ENCODE measurements at regions not wholly inside any gene's neighbourhood (a gene's known extent, or its start where the extent isn't known, plus 50 kb on each side); places are given as distances from the start of the nearest gene placed in this dataset.
"Not testable (repeated sequence)": the region's sequence is repeated elsewhere in the genome, so short reads cannot be mapped to it uniquely, and the experiment has no call there.

- no peak for DNase-seq (ENCODE audit: low read depth, low spot score)
Observed at GRCh38 chr5:126126574-126126973, 296.6 kb upstream of the GRAMD2B start.

GRCh38 chr5:126127371-126127770 lies 295.8 kb upstream of the GRAMD2B start:
- not testable (repeated sequence) for DNase-seq (ENCODE audit: low read depth, low spot score)

GRCh38 chr5:126129431-126129830 lies 293.8 kb upstream of the GRAMD2B start:
- no peak for DNase-seq (ENCODE audit: low read depth, low spot score)

- no peak for DNase-seq (ENCODE audit: low read depth, low spot score)
Observed at GRCh38 chr5:126133424-126133823, 289.8 kb upstream of the GRAMD2B start.

GRCh38 chr5:126137891-126138280 lies 285.3 kb upstream of the GRAMD2B start:
- no peak for DNase-seq (ENCODE audit: low read depth, low spot score)

GRCh38 chr5:126138281-126138931 lies 284.8 kb upstream of the GRAMD2B start:
- DNase-seq (ENCODE audit: low read depth, low spot score) = no peak

GRCh38 chr5:126139086-126139485 lies 284.1 kb upstream of the GRAMD2B start:
- DNase-seq (ENCODE audit: low read depth, low spot score) = no peak

- DNase-seq (ENCODE audit: low read depth, low spot score) = no peak
Observed at GRCh38 chr5:126139773-126140172, 283.4 kb upstream of the GRAMD2B start.

GRCh38 chr5:126143622-126144021 lies 279.6 kb upstream of the GRAMD2B start:
- DNase-seq (ENCODE audit: low read depth, low spot score) = no peak

GRCh38 chr5:126150319-126150718 lies 272.9 kb upstream of the GRAMD2B start:
- not testable (repeated sequence) for DNase-seq (ENCODE audit: low read depth, low spot score)

GRCh38 chr5:126155298-126155697 lies 267.9 kb upstream of the GRAMD2B start:
- not testable (repeated sequence) for DNase-seq (ENCODE audit: low read depth, low spot score)

GRCh38 chr5:126166368-126166767 lies 256.8 kb upstream of the GRAMD2B start:
- DNase-seq (ENCODE audit: low read depth, low spot score) = no peak

GRCh38 chr5:126168785-126169184 lies 254.4 kb upstream of the GRAMD2B start:
- DNase-seq (ENCODE audit: low read depth, low spot score) = no peak

GRCh38 chr5:126171916-126172315 lies 251.3 kb upstream of the GRAMD2B start:
- DNase-seq (ENCODE audit: low read depth, low spot score) = no peak

GRCh38 chr5:126172812-126173211 lies 250.4 kb upstream of the GRAMD2B start:
- no peak for DNase-seq (ENCODE audit: low read depth, low spot score)

GRCh38 chr5:126178521-126178920 lies 244.7 kb upstream of the GRAMD2B start:
- no peak for DNase-seq (ENCODE audit: low read depth, low spot score)

GRCh38 chr5:126182971-126183695 lies 240.1 kb upstream of the GRAMD2B start:
- DNase-seq (ENCODE audit: low read depth, low spot score) = no peak

GRCh38 chr5:126184474-126184873 lies 238.7 kb upstream of the GRAMD2B start:
- DNase-seq (ENCODE audit: low read depth, low spot score) = no peak

- no peak for DNase-seq (ENCODE audit: low read depth, low spot score)
Observed at GRCh38 chr5:126186210-126186609, 237.0 kb upstream of the GRAMD2B start.

GRCh38 chr5:126188804-126189203 lies 234.4 kb upstream of the GRAMD2B start:
- DNase-seq (ENCODE audit: low read depth, low spot score) = no peak

- no peak for DNase-seq (ENCODE audit: low read depth, low spot score)
Observed at GRCh38 chr5:126189231-126189630, 234.0 kb upstream of the GRAMD2B start.

- no peak for DNase-seq (ENCODE audit: low read depth, low spot score)
Observed at GRCh38 chr5:126189862-126190261, 233.3 kb upstream of the GRAMD2B start.

GRCh38 chr5:126192226-126192625 lies 231.0 kb upstream of the GRAMD2B start:
- DNase-seq (ENCODE audit: low read depth, low spot score) = no peak

Data from activated CD4-positive, CD25-positive, alpha-beta regulatory T cell treated with anti-CD3 and anti-CD28 coated beads, Interleukin-2, amount 50 U/mL, for 16 hours (primary cell).